GM23338 (cell line): ENCODE measurements at regions not wholly inside any gene's neighbourhood (a gene's known extent, or its start where the extent isn't known, plus 50 kb on each side); places are given as distances from the start of the nearest gene placed in this dataset.

Source experiments
- ATAC-seq: fragments of 200-7000 bp; cut with Tn5 transposase; 3 replicates; pipeline ENCODE4 v1.9.1; 2020
- DNase-seq: peaks from one replicate; pipeline ENCODE4 v3.0.0-alpha.2; 2015; ENCODE audit warnings: low spot score
- H2AFZ ChIP-seq: fragments of 200-600 bp; sonication (generic); 2 replicates; pipeline ENCODE4 v1.8.0; 2016; ENCODE audit warnings: antibody characterized with exemption, mild to moderate bottlenecking, moderate library complexity
- H3F3A ChIP-seq: fragments of 200-600 bp; sonication (generic); replicated peaks from 2 replicates; pipeline ENCODE4 v1.8.0; 2017; ENCODE audit warnings: antibody characterized with exemption, mixed run types, low read depth
- H3K27ac ChIP-seq: fragments of 200-600 bp; sonication (generic); 2 replicates; pipeline ENCODE4 v1.6.1; 2016; ENCODE audit warnings: low read depth
- H3K27me3 ChIP-seq: fragments of 200-600 bp; sonication (generic); 2 replicates; pipeline ENCODE4 v1.8.0; 2016; ENCODE audit warnings: mild to moderate bottlenecking, mixed run types, moderate library complexity; ENCODE audit not compliant: insufficient read depth
- H3K36me3 ChIP-seq: fragments of 200-600 bp; sonication (generic); 2 replicates; pipeline ENCODE4 v1.8.0; 2016; ENCODE audit warnings: mild to moderate bottlenecking; ENCODE audit not compliant: insufficient read depth
- H3K4me1 ChIP-seq: fragments of 200-600 bp; sonication (generic); 2 replicates; pipeline ENCODE4 v1.8.0; 2016; ENCODE audit warnings: mild to moderate bottlenecking, moderate library complexity; ENCODE audit not compliant: insufficient read depth
- H3K4me2 ChIP-seq: fragments of 200-600 bp; sonication (generic); 2 replicates; pipeline ENCODE4 v1.7.1; 2017; ENCODE audit warnings: mixed run types
- H3K4me3 ChIP-seq: fragments of 200-600 bp; sonication (generic); 2 replicates; pipeline ENCODE4 v1.6.1; 2016; ENCODE audit warnings: mixed run types
- H3K79me2 ChIP-seq: fragments of 200-600 bp; sonication (generic); replicated peaks from 2 replicates; pipeline ENCODE4 v1.8.0; 2017; ENCODE audit warnings: mild to moderate bottlenecking; ENCODE audit not compliant: insufficient read depth
- H3K9me2 ChIP-seq: fragments of 200-600 bp; sonication (generic); 2 replicates; pipeline ENCODE4 v1.8.0; 2017; ENCODE audit not compliant: insufficient read depth
- H4K20me1 ChIP-seq: fragments of 200-600 bp; sonication (generic); replicated peaks from 2 replicates; pipeline ENCODE4 v1.8.0; 2017; ENCODE audit warnings: mild to moderate bottlenecking; ENCODE audit not compliant: insufficient read depth
- H3K27ac Mint-ChIP-seq: 2 replicates; pipeline ENCODE4 v1.8.0; 2020; ENCODE audit warnings: inconsistent platforms, mild to moderate bottlenecking, moderate library complexity, mixed read lengths
- H3K27me3 Mint-ChIP-seq: 3 replicates; pipeline ENCODE4 v1.8.0; 2022; ENCODE audit warnings: low read depth, mild to moderate bottlenecking, moderate library complexity, mixed read lengths, inconsistent platforms; ENCODE audit not compliant: insufficient read depth, poor library complexity
- H3K36me3 Mint-ChIP-seq: 3 replicates; pipeline ENCODE4 v1.8.0; 2021; ENCODE audit warnings: low read depth, mild to moderate bottlenecking, inconsistent platforms, moderate library complexity, mixed read lengths
- H3K4me1 Mint-ChIP-seq: 3 replicates; pipeline ENCODE4 v1.8.0; 2020; ENCODE audit warnings: mild to moderate bottlenecking, inconsistent platforms, mixed read lengths
- H3K4me3 Mint-ChIP-seq: 3 replicates; pipeline ENCODE4 v1.8.0; 2021; ENCODE audit warnings: moderate library complexity, mild to moderate bottlenecking, inconsistent platforms, mixed read lengths
- H3K9me3 Mint-ChIP-seq: 3 replicates; pipeline ENCODE4 v1.8.0; 2020; ENCODE audit warnings: moderate library complexity, mild to moderate bottlenecking, inconsistent platforms, mixed read lengths
- CREB1 ChIP-seq: fragments of 250-450 bp; sonication (Bioruptor Pico); IDR thresholded peaks from 2 replicates; pipeline ENCODE4 v1.5.0; 2020; ENCODE audit warnings: low read depth, mild to moderate bottlenecking, moderate library complexity
- JUNB ChIP-seq: IDR thresholded peaks from one replicate; pipeline ENCODE4 v1.6.1; 2016; ENCODE audit warnings: antibody characterized with exemption; ENCODE audit not compliant: unreplicated experiment
- NANOG ChIP-seq: IDR thresholded peaks from 2 replicates; pipeline ENCODE4 v1.6.1; 2016; ENCODE audit warnings: antibody characterized with exemption, borderline replicate concordance
- POLR2AphosphoS5 ChIP-seq: IDR thresholded peaks from 2 replicates; pipeline ENCODE4 v1.6.1; 2016; ENCODE audit warnings: antibody characterized with exemption, low read depth
- REST ChIP-seq: IDR thresholded peaks from one replicate; pipeline ENCODE4 v1.6.1; 2018; ENCODE audit warnings: antibody characterized with exemption; ENCODE audit not compliant: unreplicated experiment
- ZNF114 ChIP-seq: fragments of 250-450 bp; sonication (Bioruptor Pico); IDR thresholded peaks from 2 replicates; pipeline ENCODE4 v1.5.0; 2020; ENCODE audit warnings: mild to moderate bottlenecking, moderate library complexity
- ZNF331 ChIP-seq: fragments of 250-450 bp; sonication (Bioruptor Pico); IDR thresholded peaks from 2 replicates; pipeline ENCODE4 v1.5.0; 2020; ENCODE audit warnings: low read depth, mild to moderate bottlenecking, moderate library complexity
- TF ChIP-seq, protein P1 (sequence below): fragments of 250-450 bp; sonication (Bioruptor Pico); IDR thresholded peaks from 2 replicates; pipeline ENCODE4 v1.5.0; 2020; ENCODE audit warnings: mild to moderate bottlenecking, moderate library complexity

- DNase-seq: no peak
- no peak for TF ChIP-seq CREB1 (CRISPR knock-in tag)
- no peak for TF ChIP-seq NANOG
- TF ChIP-seq, protein P1, sequence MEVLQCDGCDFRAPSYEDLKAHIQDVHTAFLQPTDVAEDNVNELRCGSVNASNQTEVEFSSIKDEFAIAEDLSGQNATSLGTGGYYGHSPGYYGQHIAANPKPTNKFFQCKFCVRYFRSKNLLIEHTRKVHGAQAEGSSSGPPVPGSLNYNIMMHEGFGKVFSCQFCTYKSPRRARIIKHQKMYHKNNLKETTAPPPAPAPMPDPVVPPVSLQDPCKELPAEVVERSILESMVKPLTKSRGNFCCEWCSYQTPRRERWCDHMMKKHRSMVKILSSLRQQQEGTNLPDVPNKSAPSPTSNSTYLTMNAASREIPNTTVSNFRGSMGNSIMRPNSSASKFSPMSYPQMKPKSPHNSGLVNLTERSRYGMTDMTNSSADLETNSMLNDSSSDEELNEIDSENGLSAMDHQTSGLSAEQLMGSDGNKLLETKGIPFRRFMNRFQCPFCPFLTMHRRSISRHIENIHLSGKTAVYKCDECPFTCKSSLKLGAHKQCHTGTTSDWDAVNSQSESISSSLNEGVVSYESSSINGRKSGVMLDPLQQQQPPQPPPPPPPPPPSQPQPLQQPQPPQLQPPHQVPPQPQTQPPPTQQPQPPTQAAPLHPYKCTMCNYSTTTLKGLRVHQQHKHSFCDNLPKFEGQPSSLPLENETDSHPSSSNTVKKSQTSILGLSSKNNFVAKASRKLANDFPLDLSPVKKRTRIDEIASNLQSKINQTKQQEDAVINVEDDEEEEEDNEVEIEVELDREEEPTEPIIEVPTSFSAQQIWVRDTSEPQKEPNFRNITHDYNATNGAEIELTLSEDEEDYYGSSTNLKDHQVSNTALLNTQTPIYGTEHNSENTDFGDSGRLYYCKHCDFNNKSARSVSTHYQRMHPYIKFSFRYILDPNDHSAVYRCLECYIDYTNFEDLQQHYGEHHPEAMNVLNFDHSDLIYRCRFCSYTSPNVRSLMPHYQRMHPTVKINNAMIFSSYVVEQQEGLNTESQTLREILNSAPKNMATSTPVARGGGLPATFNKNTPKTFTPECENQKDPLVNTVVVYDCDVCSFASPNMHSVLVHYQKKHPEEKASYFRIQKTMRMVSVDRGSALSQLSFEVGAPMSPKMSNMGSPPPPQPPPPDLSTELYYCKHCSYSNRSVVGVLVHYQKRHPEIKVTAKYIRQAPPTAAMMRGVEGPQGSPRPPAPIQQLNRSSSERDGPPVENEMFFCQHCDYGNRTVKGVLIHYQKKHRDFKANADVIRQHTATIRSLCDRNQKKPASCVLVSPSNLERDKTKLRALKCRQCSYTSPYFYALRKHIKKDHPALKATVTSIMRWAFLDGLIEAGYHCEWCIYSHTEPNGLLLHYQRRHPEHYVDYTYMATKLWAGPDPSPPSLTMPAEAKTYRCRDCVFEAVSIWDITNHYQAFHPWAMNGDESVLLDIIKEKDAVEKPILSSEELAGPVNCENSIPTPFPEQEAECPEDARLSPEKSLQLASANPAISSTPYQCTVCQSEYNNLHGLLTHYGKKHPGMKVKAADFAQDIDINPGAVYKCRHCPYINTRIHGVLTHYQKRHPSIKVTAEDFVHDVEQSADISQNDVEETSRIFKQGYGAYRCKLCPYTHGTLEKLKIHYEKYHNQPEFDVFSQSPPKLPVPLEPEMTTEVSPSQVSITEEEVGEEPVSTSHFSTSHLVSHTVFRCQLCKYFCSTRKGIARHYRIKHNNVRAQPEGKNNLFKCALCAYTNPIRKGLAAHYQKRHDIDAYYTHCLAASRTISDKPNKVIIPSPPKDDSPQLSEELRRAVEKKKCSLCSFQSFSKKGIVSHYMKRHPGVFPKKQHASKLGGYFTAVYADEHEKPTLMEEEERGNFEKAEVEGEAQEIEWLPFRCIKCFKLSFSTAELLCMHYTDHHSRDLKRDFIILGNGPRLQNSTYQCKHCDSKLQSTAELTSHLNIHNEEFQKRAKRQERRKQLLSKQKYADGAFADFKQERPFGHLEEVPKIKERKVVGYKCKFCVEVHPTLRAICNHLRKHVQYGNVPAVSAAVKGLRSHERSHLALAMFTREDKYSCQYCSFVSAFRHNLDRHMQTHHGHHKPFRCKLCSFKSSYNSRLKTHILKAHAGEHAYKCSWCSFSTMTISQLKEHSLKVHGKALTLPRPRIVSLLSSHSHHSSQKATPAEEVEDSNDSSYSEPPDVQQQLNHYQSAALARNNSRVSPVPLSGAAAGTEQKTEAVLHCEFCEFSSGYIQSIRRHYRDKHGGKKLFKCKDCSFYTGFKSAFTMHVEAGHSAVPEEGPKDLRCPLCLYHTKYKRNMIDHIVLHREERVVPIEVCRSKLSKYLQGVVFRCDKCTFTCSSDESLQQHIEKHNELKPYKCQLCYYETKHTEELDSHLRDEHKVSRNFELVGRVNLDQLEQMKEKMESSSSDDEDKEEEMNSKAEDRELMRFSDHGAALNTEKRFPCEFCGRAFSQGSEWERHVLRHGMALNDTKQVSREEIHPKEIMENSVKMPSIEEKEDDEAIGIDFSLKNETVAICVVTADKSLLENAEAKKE (CRISPR knock-in tag): no peak
- no peak for TF ChIP-seq JUNB
- no peak for TF ChIP-seq POLR2AphosphoS5
- no peak for TF ChIP-seq ZNF114 (CRISPR knock-in tag)
- TF ChIP-seq REST: no peak
- TF ChIP-seq ZNF331 (CRISPR knock-in tag): no peak
- Histone ChIP-seq H3K4me3 (no peak overlapping the region), H3K4me2 (no peak overlapping the region), H3K4me1 (peaks cover 15% of the 10 kb centered on the region), H3K27me3 (no peaks in the 10 kb centered on the region), H3K36me3 (peaks cover 4% of the 10 kb centered on the region), H4K20me1 (peaks cover 27% of the 10 kb centered on the region), H2AFZ (no peak overlapping the region), H3F3A (peaks cover 17% of the 10 kb centered on the region; the same call in 1 of the 2 replicates), H3K79me2 (peaks cover 13% of the 10 kb centered on the region), H3K27ac (no peak overlapping the region), H3K9me2 (no peaks in the 10 kb centered on the region)
- peaks cover 33% of the 10 kb centered on the region for H3K36me3 Mint-ChIP-seq
- peaks cover 23% of the 10 kb centered on the region for H3K4me1 Mint-ChIP-seq
- H3K4me3 Mint-ChIP-seq: no peak overlapping the region
- ATAC-seq: no peak
- H3K27me3 Mint-ChIP-seq: no peaks in the 10 kb centered on the region
- no peak overlapping the region for H3K27ac Mint-ChIP-seq
- H3K9me3 Mint-ChIP-seq: no peaks in the 10 kb centered on the region
These were observed 116.0 kb downstream of the MN1 start for GRCh38 chr22:27685515-27685914.
